IMR-90 (cell line): ENCODE measurements at regions not wholly inside any gene's neighbourhood (a gene's known extent, or its start where the extent isn't known, plus 50 kb on each side); places are given as distances from the start of the nearest gene placed in this dataset.

ENCODE experiments used
- BHLHE40 ChIP-seq: fragments of 150-350 bp; IDR thresholded peaks from 2 replicates; pipeline ENCODE4 v1.6.1; 2016; ENCODE audit warnings: mild to moderate bottlenecking, low read depth, low read length
- CEBPB ChIP-seq: IDR thresholded peaks from 2 replicates; pipeline ENCODE4 v1.6.1; 2012; ENCODE audit warnings: low read depth, low read length, improper control_type of control experiment
- CHD1 ChIP-seq: IDR thresholded peaks from 2 replicates; pipeline ENCODE4 v1.6.1; 2012; ENCODE audit warnings: low read depth, low read length, improper control_type of control experiment
- CTCF ChIP-seq: conservative IDR thresholded peaks from 2 replicates; pipeline ENCODE4 v1.5.1; 2012; ENCODE audit warnings: mild to moderate bottlenecking, low read depth, low read length, improper control_type of control experiment
- MAFK ChIP-seq: IDR thresholded peaks from 2 replicates; pipeline ENCODE4 v1.6.1; 2012; ENCODE audit warnings: low read depth, low read length, improper control_type of control experiment
- MAZ ChIP-seq: IDR thresholded peaks from 2 replicates; pipeline ENCODE4 v1.6.1; 2012; ENCODE audit warnings: low read depth, mild to moderate bottlenecking, low read length, improper control_type of control experiment, moderate library complexity, borderline replicate concordance
- MXI1 ChIP-seq: IDR thresholded peaks from 2 replicates; pipeline ENCODE4 v1.6.1; 2012; ENCODE audit warnings: low read depth, mild to moderate bottlenecking, low read length, moderate library complexity, borderline replicate concordance
- POLR2A ChIP-seq: IDR thresholded peaks from 2 replicates; pipeline ENCODE4 v1.6.1; 2012; ENCODE audit warnings: mild to moderate bottlenecking, low read depth, low read length
- RCOR1 ChIP-seq: IDR thresholded peaks from 2 replicates; pipeline ENCODE4 v1.6.1; 2012; ENCODE audit warnings: mild to moderate bottlenecking, low read length, improper control_type of control experiment; ENCODE audit not compliant: insufficient replicate concordance

- TF ChIP-seq CEBPB (no peak), CTCF (no peak), RCOR1 (no peak), MAFK (no peak), CHD1 (no peak), MXI1 (no peak), MAZ (no peak), POLR2A (no peak), BHLHE40 (no peak)
Measured at GRCh38 chr6:48630511-48630910, 519.5 kb upstream of the PTCHD4 start.
